ENCODE measurements at regions not wholly inside any gene's neighbourhood (a gene's known extent, or its start where the extent isn't known, plus 50 kb on each side); places are given as distances from the start of the nearest gene placed in this dataset.

GRCh38 chr10:28774051-28774995, 97.0 kb downstream of the BAMBI start:
- TF ChIP-seq CREB1 (CRISPR knock-in tag; IDR thresholded peaks at IDR 0.05; ENCODE audit: low read depth) (no peak), CTCF (conservative IDR thresholded peaks at IDR 0.05; ENCODE audit: low read depth in 2 of 2) (no peak), NANOG (IDR thresholded peaks at IDR 0.05; ENCODE audit: borderline replicate concordance) (no peak), POLR2AphosphoS5 (IDR thresholded peaks at IDR 0.05; ENCODE audit: low read depth) (no peak), REST (IDR thresholded peaks at IDR 0.05; ENCODE audit: unreplicated experiment) (no peak), EZH2 (IDR thresholded peaks at IDR 0.05; ENCODE audit: low read depth, unreplicated experiment) (no peak), EZH2phosphoT487 (IDR thresholded peaks at IDR 0.05; ENCODE audit: unreplicated experiment) (no peak), JUNB (IDR thresholded peaks at IDR 0.05; ENCODE audit: unreplicated experiment) (no peak), ETS1 (IDR thresholded peaks at IDR 0.05) (no peak), ZNF114 (CRISPR knock-in tag; IDR thresholded peaks at IDR 0.05) (no peak), ZNF462 (CRISPR knock-in tag; IDR thresholded peaks at IDR 0.05) (no peak)

Measured in GM23338 (cell line).